Thoracic aorta (tissue), 2 donors: ENCODE measurements at regions not wholly inside any gene's neighbourhood (a gene's known extent, or its start where the extent isn't known, plus 50 kb on each side); places are given as distances from the start of the nearest gene placed in this dataset.

ENCODE experiments used
- ATAC-seq: fragments of 150-250 bp; one replicate; pipeline ENCODE4 v1.8.0; 2017; ENCODE audit warnings: low read depth; ENCODE audit not compliant: insufficient number of reproducible peaks, low FRiP score
- DNase-seq: peaks from one replicate; pipeline ENCODE4 v3.0.0-alpha.2; 2020; ENCODE audit warnings: low spot score
- H3K27ac ChIP-seq, 2 donors: fragments of 200-600 bp; sonication (generic); 1 replicate in 1 of 2; 2 replicates in 1 of 2; pipeline ENCODE4 v1.5.1; 2016; ENCODE audit warnings: mild to moderate bottlenecking in 2 of 2, moderate library complexity in 2 of 2
- H3K27me3 ChIP-seq: fragments of 200-600 bp; sonication (generic); replicated peaks from 2 replicates; pipeline ENCODE4 v1.6.0; 2016; ENCODE audit warnings: mild to moderate bottlenecking; ENCODE audit not compliant: insufficient read depth
- H3K36me3 ChIP-seq: fragments of 200-600 bp; sonication (generic); one replicate; pipeline ENCODE4 v1.5.1; 2016
- H3K4me1 ChIP-seq, 2 donors: fragments of 200-600 bp; sonication (generic); 1 replicate in 1 of 2; 2 replicates in 1 of 2; pipeline versions ENCODE4 v1.5.1 to v1.6.0; 2016; ENCODE audit warnings: low read depth in 2 of 2, mild to moderate bottlenecking in 1 of 2; ENCODE audit not compliant: control insufficient read depth in 1 of 2
- H3K4me3 ChIP-seq: fragments of 200-600 bp; sonication (generic); 2 replicates; pipeline ENCODE4 v1.5.1; 2016; ENCODE audit warnings: mild to moderate bottlenecking
- H3K9me3 ChIP-seq: fragments of 200-600 bp; sonication (generic); 2 replicates; pipeline ENCODE4 v1.5.1; 2016
- TF ChIP-seq, protein P1 (sequence below): fragments of 200-600 bp; sonication (generic); IDR thresholded peaks from one replicate; pipeline ENCODE4 v1.5.1; 2019; ENCODE audit warnings: antibody characterized with exemption

DNA sequence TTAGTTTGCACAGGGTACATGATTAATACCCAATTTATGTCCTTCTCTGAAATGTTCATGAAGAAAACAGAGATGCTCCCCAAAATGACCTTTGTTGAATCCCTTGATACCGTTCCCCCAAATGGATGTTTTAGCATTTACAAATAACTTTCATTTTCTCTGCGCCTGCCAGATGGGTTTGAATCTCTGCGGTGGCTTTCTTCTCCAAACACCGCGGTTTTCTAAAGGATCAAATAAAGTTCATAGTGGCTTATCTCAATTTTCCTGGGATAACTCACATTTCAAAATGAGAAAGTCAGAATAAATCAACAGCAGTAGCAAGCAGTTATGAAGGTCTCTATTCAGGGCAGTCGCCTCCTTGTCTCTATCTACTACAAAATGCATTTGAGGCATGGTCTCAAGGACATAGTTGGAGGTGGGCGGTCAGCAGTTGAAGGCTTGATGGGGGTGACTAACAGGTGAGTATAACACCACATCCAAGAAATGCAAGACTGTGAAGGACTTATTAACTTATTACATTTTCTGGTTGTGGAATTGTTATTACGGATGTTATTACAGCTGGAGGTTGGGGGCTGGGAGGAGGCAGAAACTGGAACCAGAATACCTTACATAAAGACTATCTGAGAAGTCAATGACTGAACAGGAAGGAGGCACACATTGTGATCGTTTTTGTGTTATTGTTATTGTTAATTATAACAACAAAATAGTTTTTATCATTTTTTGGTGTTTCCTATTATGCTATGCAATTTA is 1513.3 kb downstream of the FAM181B start:
- Histone ChIP-seq H3K27me3 (no peaks in the 10 kb centered on the region), H3K4me1 (no peaks in the 10 kb centered on the region), H3K4me3 (no peak overlapping the region), H3K9me3 (no peaks in the 10 kb centered on the region), H3K36me3 (no peaks in the 10 kb centered on the region), H3K27ac (no peak overlapping the region)
- TF ChIP-seq, protein P1, sequence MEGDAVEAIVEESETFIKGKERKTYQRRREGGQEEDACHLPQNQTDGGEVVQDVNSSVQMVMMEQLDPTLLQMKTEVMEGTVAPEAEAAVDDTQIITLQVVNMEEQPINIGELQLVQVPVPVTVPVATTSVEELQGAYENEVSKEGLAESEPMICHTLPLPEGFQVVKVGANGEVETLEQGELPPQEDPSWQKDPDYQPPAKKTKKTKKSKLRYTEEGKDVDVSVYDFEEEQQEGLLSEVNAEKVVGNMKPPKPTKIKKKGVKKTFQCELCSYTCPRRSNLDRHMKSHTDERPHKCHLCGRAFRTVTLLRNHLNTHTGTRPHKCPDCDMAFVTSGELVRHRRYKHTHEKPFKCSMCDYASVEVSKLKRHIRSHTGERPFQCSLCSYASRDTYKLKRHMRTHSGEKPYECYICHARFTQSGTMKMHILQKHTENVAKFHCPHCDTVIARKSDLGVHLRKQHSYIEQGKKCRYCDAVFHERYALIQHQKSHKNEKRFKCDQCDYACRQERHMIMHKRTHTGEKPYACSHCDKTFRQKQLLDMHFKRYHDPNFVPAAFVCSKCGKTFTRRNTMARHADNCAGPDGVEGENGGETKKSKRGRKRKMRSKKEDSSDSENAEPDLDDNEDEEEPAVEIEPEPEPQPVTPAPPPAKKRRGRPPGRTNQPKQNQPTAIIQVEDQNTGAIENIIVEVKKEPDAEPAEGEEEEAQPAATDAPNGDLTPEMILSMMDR, result no peak
- no peak for DNase-seq
- ATAC-seq, result no peak

DNA sequence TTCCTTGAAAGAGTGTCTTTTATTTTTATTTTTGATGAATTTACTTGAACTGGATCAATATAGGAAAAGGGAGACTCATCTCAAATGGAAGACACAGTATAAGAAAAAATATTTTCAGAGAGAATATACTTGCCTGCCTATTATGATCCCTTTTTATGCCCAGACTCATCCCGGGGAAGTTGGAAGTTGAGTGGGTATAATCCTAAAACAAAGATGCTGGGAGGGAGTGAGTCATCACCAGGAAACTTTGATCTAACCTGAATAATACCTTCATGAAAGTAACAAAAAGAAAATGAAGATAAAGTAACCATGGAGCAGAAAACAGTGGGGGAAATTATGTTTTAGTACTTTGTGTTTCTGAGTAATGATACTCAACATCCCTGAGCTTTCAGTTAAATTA is 1514.0 kb downstream of the FAM181B start:
- no peak for ATAC-seq
- no peaks in the 10 kb centered on the region for H3K9me3 ChIP-seq
- DNase-seq, result no peak
- no peaks in the 10 kb centered on the region for H3K36me3 ChIP-seq
- H3K27me3 ChIP-seq, result no peaks in the 10 kb centered on the region
- TF ChIP-seq, protein P1, result no peak
- no peaks in the 10 kb centered on the region for H3K4me1 ChIP-seq
- H3K27ac ChIP-seq, result no peak overlapping the region
- no peak overlapping the region for H3K4me3 ChIP-seq

DNA sequence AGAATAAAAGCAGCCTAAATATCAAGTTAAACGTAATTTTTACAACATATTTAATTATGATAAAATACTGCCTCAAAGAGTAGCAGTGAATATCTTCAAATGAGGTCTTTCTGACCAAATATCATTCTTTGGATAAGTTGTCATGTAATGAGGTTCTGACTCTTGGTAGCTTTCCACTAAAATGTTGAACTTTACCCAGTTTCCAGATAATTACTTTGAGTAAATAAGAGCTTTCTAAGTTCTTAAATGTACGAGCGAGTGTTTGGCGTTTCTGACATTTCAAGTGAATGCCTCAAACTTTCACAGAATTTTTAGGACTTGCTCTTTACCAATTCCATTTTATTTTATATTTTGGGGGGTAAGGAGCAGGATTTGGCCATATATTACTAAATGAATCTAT is 1515.2 kb downstream of the FAM181B start:
- H3K27me3 ChIP-seq, result no peaks in the 10 kb centered on the region

DNA sequence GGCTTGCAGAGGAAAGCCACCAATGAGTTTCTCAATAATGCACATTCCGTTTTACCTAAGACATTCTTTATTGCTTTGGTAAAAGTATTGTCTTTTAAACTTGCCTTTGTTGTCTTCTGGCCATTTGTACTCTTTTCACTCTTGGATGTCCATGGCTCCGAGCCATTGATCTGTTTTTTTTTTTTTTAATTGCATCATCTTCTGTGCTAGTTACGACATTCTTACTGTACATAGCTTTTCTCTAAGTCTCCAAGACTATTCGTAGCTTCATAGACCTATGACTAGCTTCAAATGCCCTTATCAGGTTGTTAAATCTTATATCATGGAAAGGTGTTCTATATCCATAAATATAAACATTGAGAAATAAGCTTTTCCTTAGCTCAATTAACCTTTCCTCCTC is 1522.6 kb downstream of the FAM181B start:
- no peak overlapping the region for H3K27ac ChIP-seq
- ATAC-seq (no peak), DNase-seq (no peak)
- no peak overlapping the region for H3K4me3 ChIP-seq
- no peaks in the 10 kb centered on the region for H3K9me3 ChIP-seq
- no peaks in the 10 kb centered on the region for H3K27me3 ChIP-seq
- no peaks in the 10 kb centered on the region for H3K36me3 ChIP-seq
- no peaks in the 10 kb centered on the region for H3K4me1 ChIP-seq
- TF ChIP-seq, protein P1, result no peak

More for the DNA sequence above, 1515.2 kb downstream of the FAM181B start:
- Histone ChIP-seq H3K9me3 (no peaks in the 10 kb centered on the region), H3K36me3 (no peaks in the 10 kb centered on the region), H3K27ac (no peak overlapping the region), H3K4me1 (no peaks in the 10 kb centered on the region), H3K4me3 (no peak overlapping the region)
- no peak for DNase-seq
- TF ChIP-seq, protein P1, result no peak
- ATAC-seq, result no peak

DNA sequence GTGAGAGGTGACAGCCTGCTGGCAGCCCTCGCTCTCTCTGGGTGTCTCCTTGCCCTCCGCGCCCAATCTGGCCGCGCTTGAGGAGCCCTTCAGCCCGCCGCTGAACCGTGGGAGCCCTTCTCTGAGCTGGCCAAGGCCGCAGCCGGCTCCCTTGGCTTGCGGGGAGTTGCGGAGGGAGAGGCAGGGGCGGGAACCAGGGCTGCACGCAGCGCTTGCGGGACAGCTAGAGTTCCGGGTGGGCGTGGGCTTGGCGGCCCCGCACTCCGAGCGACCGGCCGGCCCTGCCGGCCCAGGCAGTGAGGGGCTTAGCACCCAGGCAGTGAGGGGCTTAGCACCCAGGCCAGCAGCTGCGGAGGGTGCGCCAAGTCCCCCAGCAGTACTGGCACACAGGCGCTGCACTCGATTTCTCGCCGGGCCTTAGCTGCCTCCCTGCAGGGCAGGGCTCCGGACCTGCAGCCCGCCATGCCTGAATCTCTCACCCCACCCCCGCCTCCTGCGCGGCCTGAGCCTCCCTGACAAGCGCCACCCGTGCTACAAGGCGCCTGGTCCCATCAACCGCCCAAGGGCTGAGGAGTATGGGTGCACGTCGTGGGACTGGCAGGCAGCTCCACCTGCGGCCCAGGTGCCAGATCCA is 1526.1 kb downstream of the FAM181B start:
- TF ChIP-seq, protein P1, result no peak
- no peaks in the 10 kb centered on the region for H3K27me3 ChIP-seq
- DNase-seq (no peak), ATAC-seq (no peak)
- H3K9me3 ChIP-seq, result no peaks in the 10 kb centered on the region
- H3K27ac ChIP-seq, result no peak overlapping the region
- H3K36me3 ChIP-seq, result no peaks in the 10 kb centered on the region
- H3K4me1 ChIP-seq, result no peaks in the 10 kb centered on the region
- no peak overlapping the region for H3K4me3 ChIP-seq
